ENCODE measurements at regions not wholly inside any gene's neighbourhood (a gene's known extent, or its start where the extent isn't known, plus 50 kb on each side); places are given as distances from the start of the nearest gene placed in this dataset.

- no peaks in the 10 kb centered on the region for H3K4me1 ChIP-seq (ENCODE audit: control insufficient read depth in 2 of 2, insufficient read depth in 2 of 2, low read length in 2 of 2)
- ATAC-seq (no peak), DNase-seq (no peak)
- no peaks in the 10 kb centered on the region for H3K36me3 ChIP-seq (ENCODE audit: control insufficient read depth in 2 of 3, insufficient read depth in 3 of 3, low read length in 3 of 3)
- ChIA-PET CTCF (no interaction called here), POLR2A (no interaction called here)
- Mint-ChIP-seq H3K27me3 (peaks cover 0 to 6% (median 0%) of the 10 kb centered on the region in 5 donors), H3K4me3 (no peak overlapping the region), H3K27ac (no peak overlapping the region), H3K9me3 (peaks cover 0 to 2% (median 0%) of the 10 kb centered on the region in 11 donors), H3K4me1 (no peaks in the 10 kb centered on the region), H3K36me3 (no peaks in the 10 kb centered on the region)
- H3K9me3 ChIP-seq (ENCODE audit: control insufficient read depth in 2 of 3, low read length in 3 of 3) = no peaks in the 10 kb centered on the region
- no peak overlapping the region for H3K27ac ChIP-seq (ENCODE audit: low read depth, low read length)
- H3K4me3 ChIP-seq (ENCODE audit: low read length) = no peak overlapping the region
- intact Hi-C loops (cut with micrococcal nuclease) = no loop called here
- no peaks in the 10 kb centered on the region for H3K27me3 ChIP-seq (ENCODE audit: control insufficient read depth in 2 of 2, insufficient read depth in 2 of 2, low read length in 2 of 2)
Observed at GRCh38 chrX:137483554-137483953, 82.4 kb upstream of the ZIC3 start.

GRCh38 chrX:137482136-137482535, 83.8 kb upstream of the ZIC3 start:
- no peaks in the 10 kb centered on the region for H3K36me3 ChIP-seq (ENCODE audit: control insufficient read depth in 2 of 3, insufficient read depth in 3 of 3, low read length in 3 of 3)
- no peaks in the 10 kb centered on the region for H3K9me3 ChIP-seq (ENCODE audit: control insufficient read depth in 2 of 3, low read length in 3 of 3)
- intact Hi-C loops (cut with micrococcal nuclease) = no loop called here
- no peaks in the 10 kb centered on the region for H3K4me1 Mint-ChIP-seq
- POLR2A ChIA-PET = no interaction called here
- CTCF ChIA-PET = no interaction called here
- H3K4me3 ChIP-seq (ENCODE audit: low read length) = no peak overlapping the region
- no peak overlapping the region for H3K4me3 Mint-ChIP-seq
- H3K4me1 ChIP-seq (ENCODE audit: control insufficient read depth in 2 of 2, insufficient read depth in 2 of 2, low read length in 2 of 2) = no peaks in the 10 kb centered on the region
- no peak for ATAC-seq
- DNase-seq = no peak
- H3K36me3 Mint-ChIP-seq = no peaks in the 10 kb centered on the region
- no peak overlapping the region for H3K27ac ChIP-seq (ENCODE audit: low read depth, low read length)
- H3K27ac Mint-ChIP-seq = no peak overlapping the region
- H3K27me3 ChIP-seq (ENCODE audit: control insufficient read depth in 2 of 2, insufficient read depth in 2 of 2, low read length in 2 of 2) = no peaks in the 10 kb centered on the region
- peaks cover 0 to 2% (median 0%) of the 10 kb centered on the region in 11 donors for H3K9me3 Mint-ChIP-seq
- H3K27me3 Mint-ChIP-seq = peaks cover 0 to 6% (median 0%) of the 10 kb centered on the region in 5 donors

- POLR2A ChIA-PET = no interaction called here
- H3K36me3 Mint-ChIP-seq = no peaks in the 10 kb centered on the region
Observed at GRCh38 chrX:137479386-137479785, 86.5 kb upstream of the ZIC3 start.

DNA sequence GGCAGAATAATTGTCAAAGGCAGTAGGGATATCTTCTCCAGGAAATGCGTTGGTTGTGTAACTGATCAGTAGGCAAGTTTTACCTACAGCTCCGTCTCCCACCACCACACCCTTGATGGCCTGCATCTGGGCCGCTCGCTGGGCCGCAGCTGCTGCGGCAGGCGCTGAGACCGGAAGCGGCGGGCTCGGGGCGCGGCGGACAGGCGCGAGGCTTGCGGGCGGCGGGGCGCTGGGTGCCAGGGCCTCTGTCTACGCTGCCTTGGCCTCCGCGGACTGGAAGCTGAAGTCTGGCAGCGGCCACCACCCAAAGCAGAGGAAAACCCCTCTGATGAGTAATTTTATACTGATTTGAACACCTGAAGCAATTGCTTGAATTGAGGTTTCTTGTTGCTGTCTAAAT, 124.2 kb upstream of the ZIC3 start:
- Mint-ChIP-seq H3K27ac (no peak overlapping the region), H3K27me3 (peaks cover 0 to 21% (median 11%) of the 10 kb centered on the region in 5 donors), H3K4me3 (no peak overlapping the region), H3K9me3 (peaks cover 0 to 17% (median 2%) of the 10 kb centered on the region in 11 donors), H3K4me1 (no peaks in the 10 kb centered on the region), H3K36me3 (no peaks in the 10 kb centered on the region)
- H3K36me3 ChIP-seq (ENCODE audit: control insufficient read depth in 2 of 3, insufficient read depth in 3 of 3, low read length in 3 of 3) = no peaks in the 10 kb centered on the region
- no peak for ATAC-seq
- H3K9me3 ChIP-seq (ENCODE audit: control insufficient read depth in 2 of 3, low read length in 3 of 3) = no peaks in the 10 kb centered on the region
- DNase-seq = no peak
- ChIA-PET CTCF (no interaction called here), POLR2A (no interaction called here)
- H3K27ac ChIP-seq (ENCODE audit: low read depth, low read length) = no peak overlapping the region
- no peak overlapping the region for H3K4me3 ChIP-seq (ENCODE audit: low read length)
- intact Hi-C loops (cut with micrococcal nuclease) = no loop called here
- H3K27me3 ChIP-seq (ENCODE audit: control insufficient read depth in 2 of 2, insufficient read depth in 2 of 2, low read length in 2 of 2) = no peaks in the 10 kb centered on the region
- no peaks in the 10 kb centered on the region for H3K4me1 ChIP-seq (ENCODE audit: control insufficient read depth in 2 of 2, insufficient read depth in 2 of 2, low read length in 2 of 2)

More at GRCh38 chrX:137479386-137479785, 86.5 kb upstream of the ZIC3 start:
- H3K36me3 ChIP-seq (ENCODE audit: control insufficient read depth in 2 of 3, insufficient read depth in 3 of 3, low read length in 3 of 3) = no peaks in the 10 kb centered on the region
- CTCF ChIA-PET = no interaction called here
- ATAC-seq = no peak
- H3K4me1 Mint-ChIP-seq = no peaks in the 10 kb centered on the region
- intact Hi-C loops (cut with micrococcal nuclease) = no loop called here
- H3K4me1 ChIP-seq (ENCODE audit: control insufficient read depth in 2 of 2, insufficient read depth in 2 of 2, low read length in 2 of 2) = no peaks in the 10 kb centered on the region
- H3K4me3 ChIP-seq (ENCODE audit: low read length) = no peak overlapping the region
- no peak overlapping the region for H3K27ac ChIP-seq (ENCODE audit: low read depth, low read length)
- no peaks in the 10 kb centered on the region for H3K9me3 Mint-ChIP-seq
- no peaks in the 10 kb centered on the region for H3K27me3 ChIP-seq (ENCODE audit: control insufficient read depth in 2 of 2, insufficient read depth in 2 of 2, low read length in 2 of 2)
- H3K4me3 Mint-ChIP-seq = no peak overlapping the region
- no peak overlapping the region for H3K27ac Mint-ChIP-seq
- peaks cover 0 to 1% (median 0%) of the 10 kb centered on the region in 5 donors for H3K27me3 Mint-ChIP-seq
- DNase-seq = no peak
- no peaks in the 10 kb centered on the region for H3K9me3 ChIP-seq (ENCODE audit: control insufficient read depth in 2 of 3, low read length in 3 of 3)

DNA sequence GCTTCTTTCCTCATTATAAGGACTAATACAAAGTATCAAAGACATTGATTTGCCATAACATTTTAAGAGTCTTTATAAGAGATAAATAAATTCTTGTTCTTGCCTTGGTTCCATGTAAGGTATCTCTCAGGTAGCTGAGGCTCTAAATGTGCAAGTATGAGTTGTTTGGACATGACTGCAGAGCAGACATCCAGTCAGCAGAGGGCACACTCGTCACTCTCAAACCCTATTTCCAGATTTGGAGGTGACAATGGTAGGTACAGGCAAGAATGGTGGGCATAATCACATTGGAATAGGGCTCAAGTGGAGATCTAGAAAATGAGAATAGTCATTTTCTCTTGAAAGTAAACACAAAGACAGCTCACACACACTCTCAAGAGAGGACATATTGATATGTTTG, 133.3 kb upstream of the ZIC3 start:
- no peaks in the 10 kb centered on the region for H3K36me3 Mint-ChIP-seq
- no peak overlapping the region for H3K27ac Mint-ChIP-seq
- H3K4me3 Mint-ChIP-seq = no peak overlapping the region
- H3K36me3 ChIP-seq (ENCODE audit: control insufficient read depth in 2 of 3, insufficient read depth in 3 of 3, low read length in 3 of 3) = no peaks in the 10 kb centered on the region
- no peaks in the 10 kb centered on the region for H3K9me3 ChIP-seq (ENCODE audit: control insufficient read depth in 2 of 3, low read length in 3 of 3)
- H3K27ac ChIP-seq (ENCODE audit: low read depth, low read length) = no peak overlapping the region
- H3K27me3 Mint-ChIP-seq = peaks cover 12 to 32% (median 28%) of the 10 kb centered on the region in 5 donors
- ATAC-seq (no peak), DNase-seq (no peak)
- H3K4me3 ChIP-seq (ENCODE audit: low read length) = no peak overlapping the region
- ChIA-PET POLR2A (no interaction called here), CTCF (no interaction called here)
- peaks cover 0 to 9% of the 10 kb centered on the region in 2 donors for H3K4me1 ChIP-seq (ENCODE audit: control insufficient read depth in 2 of 2, insufficient read depth in 2 of 2, low read length in 2 of 2)
- intact Hi-C loops (cut with micrococcal nuclease) = no loop called here
- peaks cover 0 to 10% (median 4%) of the 10 kb centered on the region in 7 donors for H3K4me1 Mint-ChIP-seq
- peaks cover 0 to 8% of the 10 kb centered on the region in 2 donors for H3K27me3 ChIP-seq (ENCODE audit: control insufficient read depth in 2 of 2, insufficient read depth in 2 of 2, low read length in 2 of 2)
- peaks cover 0 to 36% (median 10%) of the 10 kb centered on the region in 11 donors for H3K9me3 Mint-ChIP-seq

- DNase-seq = no peak
Observed at GRCh38 chrX:137431693-137432488, 134.0 kb upstream of the ZIC3 start.

GRCh38 chrX:137430984-137431475, 134.9 kb upstream of the ZIC3 start:
- Mint-ChIP-seq H3K9me3 (peaks cover 0 to 34% (median 5%) of the 10 kb centered on the region in 11 donors), H3K4me1 (peaks cover 0 to 20% (median 10%) of the 10 kb centered on the region in 7 donors), H3K27me3 (peaks cover 18 to 44% (median 29%) of the 10 kb centered on the region in 5 donors), H3K36me3 (no peaks in the 10 kb centered on the region), H3K27ac (no peak overlapping the region), H3K4me3 (no peak overlapping the region)
- Histone ChIP-seq H3K4me1 (ENCODE audit: control insufficient read depth in 2 of 2, insufficient read depth in 2 of 2, low read length in 2 of 2) (peaks cover 0 to 13% of the 10 kb centered on the region in 2 donors), H3K36me3 (ENCODE audit: control insufficient read depth in 2 of 3, insufficient read depth in 3 of 3, low read length in 3 of 3) (no peaks in the 10 kb centered on the region), H3K4me3 (ENCODE audit: low read length) (no peak overlapping the region), H3K9me3 (ENCODE audit: control insufficient read depth in 2 of 3, low read length in 3 of 3) (no peaks in the 10 kb centered on the region), H3K27me3 (ENCODE audit: control insufficient read depth in 2 of 2, insufficient read depth in 2 of 2, low read length in 2 of 2) (peaks cover 0 to 13% of the 10 kb centered on the region in 2 donors), H3K27ac (ENCODE audit: low read depth, low read length) (no peak overlapping the region)
- DNase-seq (no peak), ATAC-seq (no peak)
- CTCF ChIA-PET = no interaction called here
- intact Hi-C loops (cut with micrococcal nuclease) = no loop called here
- POLR2A ChIA-PET = no interaction called here

More at GRCh38 chrX:137431693-137432488, 134.0 kb upstream of the ZIC3 start:
- intact Hi-C loops (cut with micrococcal nuclease) = no loop called here
- peaks cover 0 to 31% (median 10%) of the 10 kb centered on the region in 11 donors for H3K9me3 Mint-ChIP-seq
- H3K4me1 Mint-ChIP-seq = peaks cover 0 to 14% (median 4%) of the 10 kb centered on the region in 7 donors
- H3K36me3 ChIP-seq (ENCODE audit: control insufficient read depth in 2 of 3, insufficient read depth in 3 of 3, low read length in 3 of 3) = no peaks in the 10 kb centered on the region
- ATAC-seq = no peak
- ChIA-PET POLR2A (no interaction called here), CTCF (no interaction called here)
- H3K36me3 Mint-ChIP-seq = no peaks in the 10 kb centered on the region
- H3K27me3 ChIP-seq (ENCODE audit: control insufficient read depth in 2 of 2, insufficient read depth in 2 of 2, low read length in 2 of 2) = peaks cover 0 to 13% of the 10 kb centered on the region in 2 donors
- no peak overlapping the region for H3K27ac ChIP-seq (ENCODE audit: low read depth, low read length)
- H3K4me3 Mint-ChIP-seq = no peak overlapping the region
- H3K4me3 ChIP-seq (ENCODE audit: low read length) = no peak overlapping the region
- H3K9me3 ChIP-seq (ENCODE audit: control insufficient read depth in 2 of 3, low read length in 3 of 3) = no peaks in the 10 kb centered on the region
- H3K27ac Mint-ChIP-seq = no peak overlapping the region
- H3K4me1 ChIP-seq (ENCODE audit: control insufficient read depth in 2 of 2, insufficient read depth in 2 of 2, low read length in 2 of 2) = peaks cover 0 to 13% of the 10 kb centered on the region in 2 donors
- H3K27me3 Mint-ChIP-seq = peaks cover 13 to 36% (median 29%) of the 10 kb centered on the region in 5 donors
